ENCODE measurements at regions not wholly inside any gene's neighbourhood (a gene's known extent, or its start where the extent isn't known, plus 50 kb on each side); places are given as distances from the start of the nearest gene placed in this dataset.

DNA sequence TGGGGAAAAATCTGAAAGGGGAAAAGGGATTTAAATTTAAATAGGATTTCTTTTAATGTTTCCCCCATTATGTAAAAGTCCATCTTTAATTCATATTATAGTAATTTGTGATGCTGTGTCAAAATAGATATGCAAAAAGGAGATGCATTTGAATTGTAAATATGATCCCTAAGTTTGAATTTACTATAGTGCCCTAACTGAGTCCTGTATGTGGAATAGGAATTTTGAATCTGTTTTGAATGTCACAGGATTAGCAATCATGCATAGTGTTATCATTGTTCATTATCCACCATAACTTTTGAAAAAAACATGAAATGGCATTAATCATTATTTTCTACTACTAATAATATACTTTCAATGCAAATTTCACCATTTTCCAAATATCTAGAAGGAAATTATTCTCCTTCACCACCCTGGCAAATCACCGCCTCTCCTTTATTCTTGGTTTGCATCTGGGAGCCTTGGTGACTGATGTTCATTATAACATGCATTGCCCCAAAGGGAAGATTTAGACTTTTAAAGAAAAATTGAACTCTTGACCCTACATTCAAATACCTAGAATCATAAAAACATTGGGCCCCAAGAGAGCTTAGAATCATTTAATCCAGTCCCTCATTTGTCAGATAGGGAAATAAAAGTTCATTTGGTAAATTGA is 341.5 kb upstream of the TMPO start:
- TF ChIP-seq CTCF (IDR thresholded peaks at IDR 0.05): no peak
- Histone ChIP-seq H3K4me3 (no peak overlapping the region), H3K4me1 (peaks cover 0 to 11% (median 0%) of the 10 kb centered on the region in 9 donors), H3K27ac (no peak overlapping the region), H3K36me3 (no peaks in the 10 kb centered on the region), H3K9me3 (peaks cover 0 to 4% (median 0%) of the 10 kb centered on the region in 11 donors), H3K27me3 (no peaks in the 10 kb centered on the region)
- intact Hi-C loops (cut with DNase I): no loop called here
- 97 to 100% methylated on average over 1 of the region's 1 CpG for WGBS, 2 donors
- DNase-seq (no peak), ATAC-seq (no peak)

DNA sequence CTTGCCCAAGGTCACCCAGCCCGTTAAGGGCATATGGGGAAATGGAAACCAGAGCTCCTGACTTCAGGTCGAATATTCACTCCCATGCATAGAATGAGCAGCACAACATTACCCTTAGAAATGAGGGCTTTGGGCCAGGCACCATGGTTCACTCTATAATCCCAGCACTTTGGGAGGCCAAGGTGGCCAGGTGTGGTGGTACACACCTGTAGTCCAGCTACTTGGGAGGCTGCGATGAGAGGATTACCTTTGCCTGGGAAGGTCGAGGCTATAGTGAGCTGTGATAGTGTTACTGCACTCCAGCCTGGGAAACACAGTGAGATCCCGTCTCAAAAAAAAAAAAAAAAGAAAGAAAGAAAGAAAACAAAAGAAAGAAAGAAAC is 341.0 kb upstream of the TMPO start:
- no peak overlapping the region for H3K27ac ChIP-seq
- H3K4me1 ChIP-seq: peaks cover 0 to 11% (median 0%) of the 10 kb centered on the region in 9 donors
- no peaks in the 10 kb centered on the region for H3K27me3 ChIP-seq
- ATAC-seq (no peak), DNase-seq (no peak)
- H3K4me3 ChIP-seq: no peak overlapping the region
- intact Hi-C loops (cut with DNase I): no loop called here
- no peak for TF ChIP-seq CTCF (IDR thresholded peaks at IDR 0.05)
- WGBS, 2 donors: 77 to 85% methylated on average over 5 of the region's 5 CpGs
- peaks cover 0 to 4% (median 0%) of the 10 kb centered on the region in 11 donors for H3K9me3 ChIP-seq
- H3K36me3 ChIP-seq: no peaks in the 10 kb centered on the region

DNA sequence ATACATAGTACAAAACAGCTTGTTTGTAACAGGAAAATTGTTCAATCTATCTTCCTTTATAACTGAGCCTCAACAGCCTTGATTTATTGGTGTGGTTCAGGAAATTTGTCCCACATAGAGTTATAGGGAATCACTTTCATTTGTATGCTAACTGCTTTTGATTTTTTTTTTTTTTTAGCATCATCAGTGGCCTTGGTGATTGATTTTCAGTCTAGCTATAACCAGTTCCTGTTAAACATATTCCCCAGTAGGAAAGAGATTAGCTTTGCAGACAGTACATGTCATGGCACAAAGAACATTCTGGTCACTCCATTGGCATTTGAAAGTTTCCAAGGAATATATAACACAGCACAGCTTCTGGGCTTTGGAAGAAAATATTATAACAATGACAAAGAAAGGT is 337.3 kb upstream of the TMPO start:
- ATAC-seq (no peak), DNase-seq (no peak)
- Histone ChIP-seq H3K27ac (no peak overlapping the region), H3K27me3 (no peaks in the 10 kb centered on the region), H3K36me3 (no peaks in the 10 kb centered on the region), H3K4me1 (peaks cover 0 to 15% (median 0%) of the 10 kb centered on the region in 9 donors), H3K4me3 (no peak overlapping the region), H3K9me3 (peaks cover 0 to 4% (median 0%) of the 10 kb centered on the region in 11 donors)
- no peak for TF ChIP-seq CTCF (IDR thresholded peaks at IDR 0.05)
- intact Hi-C loops (cut with DNase I): no loop called here

DNA sequence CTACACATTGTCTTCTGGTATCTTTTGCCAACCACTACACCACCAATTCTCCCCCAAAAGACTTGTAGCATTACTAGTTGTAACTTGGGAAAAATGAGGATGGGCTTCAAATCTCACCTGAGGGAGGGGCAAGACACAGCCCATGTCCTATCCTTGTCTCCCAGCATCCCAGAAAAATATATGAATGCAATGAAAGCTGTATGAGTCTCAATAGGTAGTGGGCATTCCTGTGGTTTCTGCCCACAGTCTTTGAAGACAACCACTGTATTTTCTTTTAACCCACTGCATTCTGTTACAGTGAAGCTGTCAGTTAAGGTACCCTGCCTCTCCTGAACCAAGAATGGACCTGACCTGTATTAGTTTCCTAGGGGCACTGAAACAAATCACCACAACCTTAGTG is 336.2 kb upstream of the TMPO start:
- Histone ChIP-seq H3K27ac (no peak overlapping the region), H3K27me3 (no peaks in the 10 kb centered on the region), H3K36me3 (no peaks in the 10 kb centered on the region), H3K4me1 (peaks cover 0 to 15% (median 0%) of the 10 kb centered on the region in 9 donors), H3K9me3 (peaks cover 0 to 4% (median 0%) of the 10 kb centered on the region in 11 donors), H3K4me3 (no peak overlapping the region)
- DNase-seq (no peak), ATAC-seq (no peak)
- TF ChIP-seq CTCF (IDR thresholded peaks at IDR 0.05): no peak
- intact Hi-C loops (cut with DNase I): no loop called here

Measured in heart right ventricle (tissue), 16 donors.